Keratinocyte (primary cell): ENCODE measurements at regions not wholly inside any gene's neighbourhood (a gene's known extent, or its start where the extent isn't known, plus 50 kb on each side); places are given as distances from the start of the nearest gene placed in this dataset.

Experiments used
- CTCF ChIP-seq, 3 experiments: IDR thresholded peaks in 1 of 3; conservative IDR thresholded peaks in 1 of 3; optimal IDR thresholded peaks in 1 of 3; 2 replicates in 2 of 3; 3 replicates in 1 of 3; pipeline versions ENCODE3 to v1.5.1; 2011; ENCODE audit warnings: low read length in 3 of 3, mild to moderate bottlenecking in 3 of 3, moderate library complexity in 2 of 3, control low read depth in 1 of 3, inconsistent platforms in 1 of 3; ENCODE audit not compliant: insufficient read depth in 2 of 3; ENCODE audit errors: extremely low read depth in 1 of 3
- EZH2 ChIP-seq: IDR thresholded peaks from one replicate; pipeline ENCODE4 v1.6.1; 2012; ENCODE audit warnings: inconsistent platforms, mild to moderate bottlenecking, low read length, moderate library complexity

DNA sequence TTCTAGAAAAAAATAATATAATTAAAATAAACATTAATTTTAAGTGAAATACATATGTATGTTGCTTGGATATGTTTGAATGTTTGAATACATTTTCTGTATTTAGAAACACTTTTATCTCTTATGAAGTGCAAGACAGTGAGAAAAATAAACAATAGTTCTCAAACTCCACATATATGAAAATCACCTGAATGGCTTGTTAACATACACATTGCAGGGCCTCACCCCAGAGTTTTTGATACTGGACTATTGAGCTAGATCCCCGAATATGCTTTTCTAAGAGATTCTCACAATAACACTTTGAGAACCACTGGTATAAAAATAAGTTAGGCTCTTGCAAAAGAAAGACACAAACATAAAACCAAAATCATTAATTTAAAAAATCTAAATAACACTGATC, 1570.3 kb upstream of the PRR20A start:
- TF ChIP-seq CTCF (optimal IDR thresholded peaks at IDR 0.05 in 1 of 3, IDR thresholded peaks at IDR 0.05 in 1 of 3, conservative IDR thresholded peaks at IDR 0.05 in 1 of 3; ENCODE audit: extremely low read depth in 1 of 3, insufficient read depth in 2 of 3, low read length in 3 of 3) (no peak), EZH2 (no peak)
